AG09309 (cell line): ENCODE measurements at regions not wholly inside any gene's neighbourhood (a gene's known extent, or its start where the extent isn't known, plus 50 kb on each side); places are given as distances from the start of the nearest gene placed in this dataset.
A peak's percentile ranks its signal among the peaks of the same experiment; 100 is the strongest.

Source experiments
- DNase-seq: peaks from one replicate; pipeline ENCODE4 v3.0.0-alpha.2; 2010; ENCODE audit warnings: low read depth
- H3K4me3 ChIP-seq: 2 replicates; pipeline ENCODE4 v1.5.1; 2011; ENCODE audit warnings: mild to moderate bottlenecking, low read depth, low read length, moderate library complexity; ENCODE audit not compliant: control insufficient read depth
- TF ChIP-seq, protein P1 (sequence below): IDR thresholded peaks from 2 replicates; pipeline ENCODE4 v1.5.1; 2011; ENCODE audit warnings: mild to moderate bottlenecking, low read depth, low read length, inconsistent platforms; ENCODE audit not compliant: insufficient read depth, control insufficient read depth; ENCODE audit errors: missing control alignments

DNA sequence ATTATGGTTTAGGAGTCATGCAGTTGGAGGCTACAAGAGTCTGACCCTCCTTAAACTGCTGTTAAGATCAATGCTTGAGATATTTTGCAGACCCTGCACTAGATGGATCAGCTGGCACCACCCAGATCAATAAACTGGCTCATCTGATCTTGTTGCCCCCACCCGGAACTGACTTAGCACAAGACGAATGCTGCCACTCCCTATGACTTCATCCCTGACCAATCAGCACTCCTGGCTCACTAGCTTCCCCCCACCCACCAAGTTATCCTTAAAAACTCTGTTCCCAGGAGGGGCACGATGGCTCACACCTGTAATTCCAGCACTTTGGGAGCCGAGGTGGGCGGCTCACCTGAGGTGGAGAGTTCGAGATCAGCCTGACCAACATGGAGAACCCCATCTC is 594.0 kb downstream of the NTRK3 start:
- no peak overlapping the region for H3K4me3 ChIP-seq
- TF ChIP-seq, protein P1, sequence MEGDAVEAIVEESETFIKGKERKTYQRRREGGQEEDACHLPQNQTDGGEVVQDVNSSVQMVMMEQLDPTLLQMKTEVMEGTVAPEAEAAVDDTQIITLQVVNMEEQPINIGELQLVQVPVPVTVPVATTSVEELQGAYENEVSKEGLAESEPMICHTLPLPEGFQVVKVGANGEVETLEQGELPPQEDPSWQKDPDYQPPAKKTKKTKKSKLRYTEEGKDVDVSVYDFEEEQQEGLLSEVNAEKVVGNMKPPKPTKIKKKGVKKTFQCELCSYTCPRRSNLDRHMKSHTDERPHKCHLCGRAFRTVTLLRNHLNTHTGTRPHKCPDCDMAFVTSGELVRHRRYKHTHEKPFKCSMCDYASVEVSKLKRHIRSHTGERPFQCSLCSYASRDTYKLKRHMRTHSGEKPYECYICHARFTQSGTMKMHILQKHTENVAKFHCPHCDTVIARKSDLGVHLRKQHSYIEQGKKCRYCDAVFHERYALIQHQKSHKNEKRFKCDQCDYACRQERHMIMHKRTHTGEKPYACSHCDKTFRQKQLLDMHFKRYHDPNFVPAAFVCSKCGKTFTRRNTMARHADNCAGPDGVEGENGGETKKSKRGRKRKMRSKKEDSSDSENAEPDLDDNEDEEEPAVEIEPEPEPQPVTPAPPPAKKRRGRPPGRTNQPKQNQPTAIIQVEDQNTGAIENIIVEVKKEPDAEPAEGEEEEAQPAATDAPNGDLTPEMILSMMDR = no peak
- no peak for DNase-seq

DNA sequence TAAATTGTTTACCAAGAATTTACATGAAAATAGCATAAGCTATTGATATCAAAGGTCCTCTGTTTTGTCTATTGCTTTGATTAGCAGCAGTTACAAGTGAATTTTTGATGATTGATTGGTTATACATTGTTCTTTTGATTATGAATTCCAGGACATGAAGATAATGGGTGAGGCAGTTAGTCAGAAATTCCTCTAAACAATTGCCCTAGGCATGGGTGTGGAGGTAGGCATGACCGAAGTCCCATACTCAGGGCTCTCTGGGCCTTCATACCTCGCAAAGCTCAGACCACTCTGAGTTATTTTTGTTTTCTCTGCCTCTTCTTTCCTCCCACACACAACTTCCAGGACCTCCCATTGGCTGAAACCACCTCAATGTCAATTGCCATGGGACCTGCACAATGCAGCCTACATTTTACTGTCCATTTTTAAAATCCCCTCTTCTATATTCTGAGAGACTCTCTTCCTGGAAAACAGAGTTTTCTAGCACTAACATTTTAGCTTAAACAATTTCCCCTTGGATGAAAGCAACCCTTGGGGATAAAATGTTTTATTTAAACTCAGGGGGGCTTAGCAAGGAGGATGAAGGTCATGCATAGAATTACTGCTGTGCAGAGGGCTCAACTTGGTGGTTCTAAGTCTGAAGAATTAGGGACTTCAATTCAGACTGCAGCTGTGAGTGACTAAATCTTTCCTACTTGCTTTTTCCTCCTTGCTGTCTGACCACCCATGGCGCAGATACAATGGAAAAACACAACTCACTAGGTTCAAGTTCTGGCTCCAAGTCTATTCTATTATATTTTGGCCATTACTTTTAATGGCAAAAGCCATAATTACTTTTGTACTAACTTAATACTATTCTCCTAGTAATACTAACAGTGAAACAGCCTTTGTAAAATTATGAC is 594.8 kb downstream of the NTRK3 start:
- DNase-seq = no peak
- TF ChIP-seq, protein P1 = no peak
- H3K4me3 ChIP-seq = no peak overlapping the region

- no peak for DNase-seq
- no peak overlapping the region for H3K4me3 ChIP-seq
- TF ChIP-seq, protein P1 = peak; percentile 9
Measured at GRCh38 chr15:87660251-87661129, 596.0 kb downstream of the NTRK3 start.

GRCh38 chr15:87656372-87656771 is 600.2 kb downstream of the NTRK3 start:
- DNase-seq = no peak
- TF ChIP-seq, protein P1 = no peak
- no peak overlapping the region for H3K4me3 ChIP-seq

DNA sequence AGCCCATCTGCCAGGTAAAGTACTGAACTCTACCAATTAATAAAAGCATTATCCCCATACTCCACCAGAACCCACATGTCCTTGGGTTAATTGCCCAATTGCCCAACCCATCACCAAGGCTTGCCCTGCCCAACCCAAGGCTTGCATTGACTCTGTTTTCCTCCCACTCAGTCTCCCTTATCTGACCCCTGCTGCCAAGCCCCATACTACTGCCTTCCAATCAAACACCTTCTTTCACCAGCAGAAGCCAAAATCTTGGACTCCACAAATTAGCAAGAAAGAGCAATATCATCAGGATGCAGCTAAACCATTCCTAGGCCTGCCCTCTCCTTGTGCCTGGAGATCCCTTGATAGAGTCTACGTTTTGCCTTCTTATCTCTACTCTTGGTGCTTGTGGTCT is 602.9 kb downstream of the NTRK3 start:
- no peak for DNase-seq
- TF ChIP-seq, protein P1 = no peak
- no peak overlapping the region for H3K4me3 ChIP-seq

- no peak for DNase-seq
- H3K4me3 ChIP-seq = no peak overlapping the region
- TF ChIP-seq, protein P1 = no peak
Measured at GRCh38 chr15:87649175-87649574, 607.4 kb downstream of the NTRK3 start.
